Pons (tissue), 1 donor: ENCODE measurements at regions not wholly inside any gene's neighbourhood (a gene's known extent, or its start where the extent isn't known, plus 50 kb on each side); places are given as distances from the start of the nearest gene placed in this dataset.
"Not testable (repeated sequence)": the region's sequence is repeated elsewhere in the genome, so short reads cannot be mapped to it uniquely, and the experiment has no call there.

ENCODE experiments used
- DNase-seq: peaks from one replicate; pipeline ENCODE4 v3.0.0-alpha.2; 2016; ENCODE audit warnings: low spot score

GRCh38 chr17:31677681-31678080, 181.4 kb downstream of the COPRS start:
- DNase-seq = no peak

- no peak for DNase-seq
Measured at GRCh38 chr17:31677036-31677435, 182.0 kb downstream of the COPRS start.

GRCh38 chr17:31675392-31675791, 183.7 kb downstream of the COPRS start:
- DNase-seq = not testable (repeated sequence)

GRCh38 chr17:31674717-31675349, 184.2 kb downstream of the COPRS start:
- no peak for DNase-seq

GRCh38 chr17:31674305-31674704, 184.7 kb downstream of the COPRS start:
- no peak for DNase-seq

- DNase-seq = no peak
Measured at GRCh38 chr17:31673076-31673475, 186.0 kb downstream of the COPRS start.

GRCh38 chr17:31672161-31672819, 186.8 kb downstream of the COPRS start:
- DNase-seq = no peak

- no peak for DNase-seq
Measured at GRCh38 chr17:31663576-31663975, 195.5 kb downstream of the COPRS start.

GRCh38 chr17:31660684-31661083, 198.4 kb downstream of the COPRS start:
- DNase-seq = no peak

GRCh38 chr17:31657876-31658275, 201.2 kb downstream of the COPRS start:
- DNase-seq = no peak

- DNase-seq = no peak
Measured at GRCh38 chr17:31654936-31655335, 204.1 kb downstream of the COPRS start.

GRCh38 chr17:31653691-31654090, 205.4 kb downstream of the COPRS start:
- no peak for DNase-seq

- DNase-seq = no peak
Measured at GRCh38 chr17:31650756-31651520, 208.1 kb downstream of the COPRS start.

- DNase-seq = no peak
Measured at GRCh38 chr17:31649302-31649701, 209.7 kb downstream of the COPRS start.

GRCh38 chr17:31647661-31648060, 211.4 kb downstream of the COPRS start:
- no peak for DNase-seq

- DNase-seq = no peak
Measured at GRCh38 chr17:31646642-31647041, 212.4 kb downstream of the COPRS start.

GRCh38 chr17:31645351-31645750, 213.7 kb downstream of the COPRS start:
- no peak for DNase-seq

- no peak for DNase-seq
Measured at GRCh38 chr17:31631766-31632165, 227.3 kb downstream of the COPRS start.

GRCh38 chr17:31630866-31631265, 228.2 kb downstream of the COPRS start:
- DNase-seq = not testable (repeated sequence)

GRCh38 chr17:31629696-31630470, 229.2 kb downstream of the COPRS start:
- no peak for DNase-seq

- no peak for DNase-seq
Measured at GRCh38 chr17:31627960-31628359, 231.1 kb downstream of the COPRS start.

GRCh38 chr17:31623990-31624389, 232.5 kb downstream of the RAB11FIP4 start:
- DNase-seq = no peak
